RKO (cell line): ENCODE measurements at regions not wholly inside any gene's neighbourhood (a gene's known extent, or its start where the extent isn't known, plus 50 kb on each side); places are given as distances from the start of the nearest gene placed in this dataset.
"Not testable (repeated sequence)": the region's sequence is repeated elsewhere in the genome, so short reads cannot be mapped to it uniquely, and the experiment has no call there.

Experiments
- DNase-seq: peaks from one replicate; pipeline ENCODE4 v3.0.0-alpha.2; 2016; ENCODE audit warnings: low spot score

DNA sequence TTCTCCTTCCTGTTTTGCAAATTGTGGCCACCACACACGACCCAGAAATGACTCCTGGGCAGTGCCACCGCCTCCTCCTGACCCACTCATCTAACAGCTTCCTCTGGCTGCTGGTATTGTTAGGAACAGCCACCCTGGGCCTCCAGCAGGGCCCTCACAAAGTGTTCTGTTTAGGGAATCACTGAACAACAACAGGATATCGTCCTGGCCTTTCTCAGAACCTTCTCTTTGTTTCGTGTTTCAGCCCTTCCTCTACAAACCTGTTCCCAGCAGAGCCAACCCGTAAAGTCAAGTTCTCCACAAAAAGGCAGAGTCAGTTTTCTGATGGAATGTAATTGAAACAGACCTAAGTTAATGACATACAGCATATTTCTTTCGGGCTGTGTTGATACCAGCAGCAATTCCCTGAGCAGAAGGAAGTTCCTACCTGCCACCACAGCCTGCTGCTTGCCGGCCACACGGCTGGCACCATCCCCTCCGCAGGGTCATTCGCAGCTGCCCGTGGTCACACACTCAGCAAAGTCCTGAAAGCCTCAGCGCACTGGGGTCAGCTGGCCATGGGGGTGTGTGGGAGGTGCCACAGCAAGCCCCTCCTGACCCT is 91.7 kb upstream of the PITRM1 start:
- no peak for DNase-seq

DNA sequence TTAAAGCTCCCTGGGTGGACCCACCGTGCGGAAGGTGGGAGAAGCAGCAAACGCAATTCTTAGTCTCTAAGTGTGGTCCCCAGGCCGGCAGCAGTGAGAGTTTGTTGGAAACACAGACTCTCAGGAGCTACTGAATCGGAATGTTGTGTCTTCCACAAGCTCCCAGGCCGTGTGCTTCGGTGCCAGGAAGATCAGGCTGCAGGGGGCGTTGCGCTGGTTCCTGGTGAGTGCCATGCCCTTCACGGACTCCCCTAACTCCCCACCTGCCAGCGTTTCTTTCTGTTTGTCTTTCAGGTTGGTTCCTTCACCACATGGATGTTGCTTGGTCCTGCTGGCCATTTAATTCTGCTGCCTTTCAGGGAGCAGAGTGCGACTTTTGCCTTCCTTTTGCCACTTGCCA is 91.2 kb upstream of the PITRM1 start:
- no peak for DNase-seq

- DNase-seq: no peak
These were observed 90.5 kb upstream of the PITRM1 start for GRCh38 chr10:3263082-3263481.

DNA sequence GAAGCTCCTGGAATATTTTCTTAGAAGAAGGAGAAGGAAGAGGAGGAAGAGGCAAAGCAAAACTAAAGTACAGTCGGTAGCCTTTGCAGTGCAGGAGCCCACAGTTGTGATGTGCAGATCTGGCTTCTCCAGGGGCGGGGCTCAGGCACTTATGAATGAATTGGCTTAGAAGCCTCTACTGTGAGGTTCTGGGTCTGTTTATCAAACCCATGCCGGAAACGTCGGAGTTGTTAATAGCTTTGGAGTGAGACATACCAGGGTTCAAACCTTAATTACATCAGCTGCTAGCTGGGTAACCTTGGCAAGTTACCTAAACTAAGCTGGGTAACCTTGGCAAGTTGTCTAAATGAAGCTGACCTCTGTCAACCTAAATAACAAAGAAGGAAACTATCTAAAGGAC is 89.3 kb upstream of the PITRM1 start:
- no peak for DNase-seq

DNA sequence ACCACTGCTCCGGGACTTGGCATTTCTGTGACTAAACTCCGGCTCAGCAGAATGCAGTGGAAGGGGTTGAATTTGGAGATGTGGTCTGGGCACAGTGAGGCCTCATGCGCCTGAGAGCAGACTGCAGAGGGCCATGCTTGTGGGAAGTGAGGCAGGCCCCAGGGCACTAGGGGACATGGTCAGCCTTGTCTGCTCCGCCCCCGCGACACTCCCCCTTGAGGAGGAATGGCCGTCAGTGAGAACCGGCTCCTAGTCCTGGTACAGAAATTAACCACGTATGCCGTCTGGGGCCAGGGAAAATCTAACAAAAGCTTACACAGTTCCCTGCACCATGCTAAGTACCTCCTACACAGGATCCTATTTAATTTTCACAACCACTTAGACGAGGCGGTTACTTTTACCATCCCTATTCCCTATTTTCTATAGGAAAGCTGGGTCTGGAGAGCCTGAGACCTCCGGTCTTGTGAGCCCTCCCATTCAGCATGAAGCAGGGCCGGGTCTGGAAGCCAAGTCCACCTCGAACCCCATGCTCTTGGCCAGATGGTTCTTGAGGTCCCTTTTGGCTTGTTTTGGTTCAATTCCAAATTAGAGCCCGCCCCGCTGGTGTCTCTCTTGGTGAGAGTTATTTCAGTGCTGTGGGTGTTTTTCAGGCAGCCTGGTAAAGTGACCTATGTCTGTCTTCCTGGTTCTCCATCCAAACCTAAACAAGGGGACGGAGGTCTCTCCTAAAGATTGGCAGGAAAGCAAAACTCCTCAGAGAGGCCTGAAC is 87.7 kb upstream of the PITRM1 start:
- DNase-seq: no peak

- DNase-seq: no peak
These were observed 86.9 kb upstream of the PITRM1 start for GRCh38 chr10:3259499-3259898.

GRCh38 chr10:3258394-3258793 is 85.8 kb upstream of the PITRM1 start:
- DNase-seq: no peak

DNA sequence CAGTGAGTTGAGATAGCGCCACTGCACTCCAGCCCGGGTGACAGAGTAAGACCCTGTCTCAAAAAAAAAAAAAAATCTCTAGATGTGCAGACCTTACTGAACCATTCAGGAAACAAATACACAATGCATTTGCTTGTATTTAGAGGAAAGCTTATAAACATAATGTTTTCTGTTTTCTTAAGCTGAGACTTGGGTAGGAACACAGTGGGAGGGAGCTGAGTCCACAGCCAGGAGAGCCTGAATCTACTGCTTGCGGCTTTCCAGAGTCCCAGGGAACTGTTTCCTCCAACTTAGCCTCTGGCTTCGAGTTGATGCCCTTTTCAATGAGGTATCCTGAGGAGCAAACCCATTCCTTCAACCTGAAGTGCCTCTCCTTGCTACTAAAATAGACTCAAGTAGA is 83.0 kb upstream of the PITRM1 start:
- DNase-seq: no peak

DNA sequence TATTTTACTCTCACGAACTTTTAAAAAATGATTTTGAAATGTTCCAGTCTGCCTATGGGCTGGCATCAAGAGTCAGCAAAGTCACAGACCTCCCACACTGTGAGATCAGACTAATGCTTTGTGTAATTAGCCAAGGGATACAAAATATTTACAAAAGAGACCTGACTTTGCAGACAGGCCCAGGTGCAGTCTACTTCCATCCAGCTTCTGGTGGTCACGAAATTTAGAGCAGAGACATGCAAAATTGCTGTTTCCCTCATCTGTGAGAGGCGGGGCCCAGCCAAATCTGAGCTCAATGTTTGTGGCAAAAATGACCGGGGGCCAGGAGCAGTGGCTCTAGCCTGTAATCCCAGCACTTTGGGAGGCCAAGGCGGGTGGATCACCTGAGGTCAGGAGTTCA is 82.5 kb upstream of the PITRM1 start:
- no peak for DNase-seq

DNA sequence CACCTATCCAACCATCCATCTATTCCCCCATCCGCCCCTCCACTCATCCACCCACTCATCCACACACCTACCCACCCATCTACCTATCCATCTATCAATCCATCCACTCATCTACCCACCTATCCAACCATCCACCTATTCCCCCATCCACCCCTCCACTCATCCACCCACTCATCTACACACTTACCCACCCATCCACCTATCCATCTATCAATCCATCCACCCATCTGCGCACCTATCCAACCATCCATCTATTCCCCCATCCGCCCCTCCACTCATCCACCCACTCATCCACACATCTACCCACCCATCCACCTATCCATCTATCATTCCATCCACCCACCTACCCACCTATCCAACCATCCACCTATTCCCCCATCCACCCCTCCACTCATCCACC is 81.4 kb upstream of the PITRM1 start:
- not testable (repeated sequence) for DNase-seq

DNA sequence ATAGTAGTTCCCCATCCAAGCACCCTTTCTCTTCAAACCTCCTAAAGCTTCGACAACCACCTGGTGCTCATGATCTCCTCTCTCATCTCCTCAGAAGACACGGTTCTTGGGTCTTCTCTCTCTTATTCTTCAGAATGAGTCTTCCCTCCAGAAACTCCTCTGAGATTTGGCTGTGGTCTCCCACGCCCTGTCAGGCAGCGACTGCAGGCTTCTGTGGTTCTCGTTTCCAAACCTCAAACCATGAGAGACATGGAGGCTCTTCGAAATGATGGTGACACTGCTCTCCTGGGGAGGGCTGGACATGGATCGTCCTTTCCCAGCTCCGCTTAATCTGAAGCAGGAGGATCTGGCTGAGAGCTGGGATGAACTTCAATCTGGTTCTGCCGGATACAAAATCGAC is 78.6 kb upstream of the PITRM1 start:
- no peak for DNase-seq

- DNase-seq: no peak
These were observed 76.8 kb upstream of the PITRM1 start for GRCh38 chr10:3249307-3249889.

GRCh38 chr10:3248526-3249306 is 76.1 kb upstream of the PITRM1 start:
- DNase-seq: peak; percentile 86

DNA sequence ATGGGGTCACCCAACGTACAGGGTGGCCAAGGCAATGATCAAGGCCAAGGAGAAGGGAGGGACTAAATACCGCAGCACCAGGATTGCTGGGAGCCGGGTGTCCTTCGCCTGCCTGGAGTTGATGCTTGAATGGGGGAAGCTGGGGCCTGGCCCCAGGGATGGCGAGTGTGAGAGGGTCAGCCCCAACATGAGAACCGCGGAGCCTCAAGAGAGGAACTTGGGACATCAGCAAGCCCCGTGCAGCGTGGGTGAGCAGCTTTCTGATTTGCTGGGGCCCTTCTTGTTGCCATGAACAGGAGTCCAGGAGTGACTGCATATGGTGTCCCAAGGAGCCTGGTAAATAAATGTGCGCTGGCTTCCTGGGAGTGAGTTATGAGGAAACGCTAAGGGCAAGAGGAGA is 72.8 kb upstream of the PITRM1 start:
- DNase-seq: no peak

- no peak for DNase-seq
These were observed 69.5 kb upstream of the PITRM1 start for GRCh38 chr10:3241967-3242650.

DNA sequence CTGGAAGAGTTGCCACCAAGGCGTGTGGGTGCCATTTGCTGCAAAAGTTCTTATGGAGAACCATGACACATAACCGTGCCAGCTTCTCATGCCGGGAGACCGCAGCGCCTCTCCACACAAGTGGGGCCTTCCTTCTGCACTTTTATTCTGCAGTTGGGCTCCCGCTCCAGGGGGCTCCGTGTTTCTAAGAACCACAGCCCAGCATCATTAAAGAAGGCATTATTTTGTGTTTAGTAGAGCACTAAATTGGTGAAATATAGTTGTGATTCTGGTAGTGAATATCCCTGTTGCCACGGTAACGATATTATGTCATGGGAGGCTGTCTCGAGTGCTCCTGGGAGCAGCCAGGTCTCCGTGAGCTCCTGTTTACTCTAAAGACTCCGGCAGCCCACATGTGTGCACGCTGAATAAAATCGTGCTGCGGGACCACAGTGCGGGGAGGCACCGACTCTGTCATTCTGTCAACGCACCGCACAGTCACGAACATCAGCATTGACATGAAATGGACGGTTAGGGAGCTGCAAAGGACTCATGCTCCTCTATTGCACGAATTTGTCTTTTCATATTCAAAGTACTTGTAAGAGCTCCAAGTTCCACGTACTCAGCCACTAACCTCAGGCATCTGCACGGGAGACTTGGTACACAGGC is 68.8 kb upstream of the PITRM1 start:
- no peak for DNase-seq

- no peak for DNase-seq
These were observed 67.6 kb upstream of the PITRM1 start for GRCh38 chr10:3239920-3240894.

GRCh38 chr10:3239066-3239919 is 66.7 kb upstream of the PITRM1 start:
- DNase-seq: peak; percentile 49

GRCh38 chr10:3238115-3238871 is 65.7 kb upstream of the PITRM1 start:
- DNase-seq: no peak
